Thoracic aorta (tissue), 2 donors: ENCODE measurements at regions not wholly inside any gene's neighbourhood (a gene's known extent, or its start where the extent isn't known, plus 50 kb on each side); places are given as distances from the start of the nearest gene placed in this dataset.

Source experiments
- ATAC-seq: fragments of 150-250 bp; one replicate; pipeline ENCODE4 v1.8.0; 2017; ENCODE audit warnings: low read depth; ENCODE audit not compliant: insufficient number of reproducible peaks, low FRiP score
- DNase-seq: peaks from one replicate; pipeline ENCODE4 v3.0.0-alpha.2; 2020; ENCODE audit warnings: low spot score
- H3K27ac ChIP-seq, 2 donors: fragments of 200-600 bp; sonication (generic); 1 replicate in 1 of 2; 2 replicates in 1 of 2; pipeline ENCODE4 v1.5.1; 2016; ENCODE audit warnings: mild to moderate bottlenecking in 2 of 2, moderate library complexity in 2 of 2
- H3K27me3 ChIP-seq: fragments of 200-600 bp; sonication (generic); replicated peaks from 2 replicates; pipeline ENCODE4 v1.6.0; 2016; ENCODE audit warnings: mild to moderate bottlenecking; ENCODE audit not compliant: insufficient read depth
- H3K36me3 ChIP-seq: fragments of 200-600 bp; sonication (generic); one replicate; pipeline ENCODE4 v1.5.1; 2016
- H3K4me1 ChIP-seq, 2 donors: fragments of 200-600 bp; sonication (generic); 1 replicate in 1 of 2; 2 replicates in 1 of 2; pipeline versions ENCODE4 v1.5.1 to v1.6.0; 2016; ENCODE audit warnings: low read depth in 2 of 2, mild to moderate bottlenecking in 1 of 2; ENCODE audit not compliant: control insufficient read depth in 1 of 2
- H3K4me3 ChIP-seq: fragments of 200-600 bp; sonication (generic); 2 replicates; pipeline ENCODE4 v1.5.1; 2016; ENCODE audit warnings: mild to moderate bottlenecking
- H3K9me3 ChIP-seq: fragments of 200-600 bp; sonication (generic); 2 replicates; pipeline ENCODE4 v1.5.1; 2016
- TF ChIP-seq, protein P1 (sequence below): fragments of 200-600 bp; sonication (generic); IDR thresholded peaks from one replicate; pipeline ENCODE4 v1.5.1; 2019; ENCODE audit warnings: antibody characterized with exemption

DNA sequence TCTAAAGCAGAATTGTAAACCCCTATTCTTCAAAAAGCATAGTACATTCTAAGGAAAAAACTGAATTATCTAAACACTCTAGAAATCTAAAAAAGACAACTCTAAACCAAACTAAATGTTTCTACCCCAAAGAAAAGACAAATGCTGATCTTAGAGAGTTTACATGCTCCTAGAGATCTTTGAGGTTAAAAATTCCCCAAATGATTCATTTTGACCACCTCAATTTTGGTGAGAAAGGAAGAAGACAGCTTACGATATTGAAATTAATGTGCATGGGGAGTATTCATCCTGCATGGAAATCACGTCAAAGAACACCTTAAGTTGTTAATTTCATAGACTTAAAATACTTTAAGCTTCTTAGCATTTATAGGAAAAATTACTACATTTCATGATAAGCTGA, 377.8 kb upstream of the RUNX1 start:
- ATAC-seq (no peak), DNase-seq (no peak)
- TF ChIP-seq, protein P1, sequence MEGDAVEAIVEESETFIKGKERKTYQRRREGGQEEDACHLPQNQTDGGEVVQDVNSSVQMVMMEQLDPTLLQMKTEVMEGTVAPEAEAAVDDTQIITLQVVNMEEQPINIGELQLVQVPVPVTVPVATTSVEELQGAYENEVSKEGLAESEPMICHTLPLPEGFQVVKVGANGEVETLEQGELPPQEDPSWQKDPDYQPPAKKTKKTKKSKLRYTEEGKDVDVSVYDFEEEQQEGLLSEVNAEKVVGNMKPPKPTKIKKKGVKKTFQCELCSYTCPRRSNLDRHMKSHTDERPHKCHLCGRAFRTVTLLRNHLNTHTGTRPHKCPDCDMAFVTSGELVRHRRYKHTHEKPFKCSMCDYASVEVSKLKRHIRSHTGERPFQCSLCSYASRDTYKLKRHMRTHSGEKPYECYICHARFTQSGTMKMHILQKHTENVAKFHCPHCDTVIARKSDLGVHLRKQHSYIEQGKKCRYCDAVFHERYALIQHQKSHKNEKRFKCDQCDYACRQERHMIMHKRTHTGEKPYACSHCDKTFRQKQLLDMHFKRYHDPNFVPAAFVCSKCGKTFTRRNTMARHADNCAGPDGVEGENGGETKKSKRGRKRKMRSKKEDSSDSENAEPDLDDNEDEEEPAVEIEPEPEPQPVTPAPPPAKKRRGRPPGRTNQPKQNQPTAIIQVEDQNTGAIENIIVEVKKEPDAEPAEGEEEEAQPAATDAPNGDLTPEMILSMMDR, result no peak
- Histone ChIP-seq H3K9me3 (no peaks in the 10 kb centered on the region), H3K36me3 (no peaks in the 10 kb centered on the region), H3K4me3 (no peak overlapping the region), H3K27me3 (no peaks in the 10 kb centered on the region), H3K4me1 (peaks cover 2 to 12% of the 10 kb centered on the region in 2 donors), H3K27ac (no peak overlapping the region)

DNA sequence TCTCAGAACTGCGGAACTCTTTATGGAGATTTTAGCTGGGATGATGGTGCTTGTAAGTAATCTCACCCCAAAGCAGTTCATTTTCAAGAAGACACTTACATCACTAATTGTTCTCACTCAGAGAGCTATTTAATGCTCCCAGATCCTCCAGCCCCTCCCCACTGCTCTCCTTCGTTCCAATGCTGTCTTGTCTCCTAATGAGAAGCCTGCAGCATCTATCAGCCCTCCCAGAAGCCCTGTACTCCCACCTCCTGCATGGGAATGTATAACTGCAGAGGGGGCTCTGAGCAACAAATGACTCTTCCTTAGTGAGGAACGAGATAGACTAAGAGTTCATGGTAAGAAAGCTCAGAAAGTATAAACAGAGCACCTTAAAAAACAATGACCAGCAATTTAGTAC, 377.4 kb upstream of the RUNX1 start:
- H3K9me3 ChIP-seq, result no peaks in the 10 kb centered on the region
- H3K27me3 ChIP-seq, result no peaks in the 10 kb centered on the region
- H3K4me1 ChIP-seq, result peaks cover 2 to 12% of the 10 kb centered on the region in 2 donors
- TF ChIP-seq, protein P1, result no peak
- no peaks in the 10 kb centered on the region for H3K36me3 ChIP-seq
- H3K27ac ChIP-seq, result no peak overlapping the region
- DNase-seq (no peak), ATAC-seq (no peak)
- no peak overlapping the region for H3K4me3 ChIP-seq

DNA sequence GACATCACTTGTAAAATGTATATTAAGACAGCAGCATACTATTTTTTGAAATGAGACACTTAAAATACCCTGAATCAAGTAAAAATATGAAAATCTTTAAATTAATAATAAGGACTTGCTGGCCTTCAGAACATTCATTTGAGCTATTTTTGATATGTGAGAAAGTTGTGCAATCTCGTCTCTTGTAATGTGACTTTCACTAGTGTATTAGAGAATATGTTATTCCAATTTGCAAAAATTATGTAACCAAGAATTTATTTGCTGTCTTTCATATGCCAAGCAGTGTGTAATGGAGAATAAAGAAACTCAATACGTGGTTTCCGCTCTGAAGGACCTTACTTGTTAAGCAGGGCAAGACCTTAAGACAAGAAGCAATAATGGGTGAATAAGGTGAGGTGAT, 375.0 kb upstream of the RUNX1 start:
- DNase-seq (no peak), ATAC-seq (no peak)
- no peaks in the 10 kb centered on the region for H3K9me3 ChIP-seq
- H3K27me3 ChIP-seq, result no peaks in the 10 kb centered on the region
- peaks cover 2 to 12% of the 10 kb centered on the region in 2 donors for H3K4me1 ChIP-seq
- no peak overlapping the region for H3K4me3 ChIP-seq
- TF ChIP-seq, protein P1, result no peak
- H3K36me3 ChIP-seq, result no peaks in the 10 kb centered on the region
- H3K27ac ChIP-seq, result no peak overlapping the region

DNA sequence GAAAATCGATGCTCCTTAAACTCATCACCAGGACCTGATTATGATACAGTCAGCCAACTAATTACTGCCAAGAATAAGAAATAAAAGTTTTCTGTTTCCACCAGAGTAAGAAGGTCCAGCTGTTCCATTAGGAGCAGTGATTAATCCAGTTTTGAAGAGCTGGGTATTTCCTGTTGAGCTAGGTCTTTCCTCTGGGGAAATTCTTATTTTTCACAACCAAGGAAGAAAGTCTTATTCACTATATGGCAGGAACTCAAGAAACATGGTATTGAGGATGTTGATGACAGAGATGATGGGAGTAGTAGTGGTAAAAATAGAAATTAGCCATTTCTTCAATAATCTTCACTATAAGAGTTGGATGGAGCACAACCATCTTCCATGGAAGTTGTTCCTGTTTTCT, 374.6 kb upstream of the RUNX1 start:
- ATAC-seq (no peak), DNase-seq (no peak)
- Histone ChIP-seq H3K4me1 (peaks cover 2 to 8% of the 10 kb centered on the region in 2 donors), H3K36me3 (no peaks in the 10 kb centered on the region), H3K27ac (no peak overlapping the region), H3K27me3 (no peaks in the 10 kb centered on the region), H3K4me3 (no peak overlapping the region), H3K9me3 (no peaks in the 10 kb centered on the region)
- TF ChIP-seq, protein P1, result no peak

DNA sequence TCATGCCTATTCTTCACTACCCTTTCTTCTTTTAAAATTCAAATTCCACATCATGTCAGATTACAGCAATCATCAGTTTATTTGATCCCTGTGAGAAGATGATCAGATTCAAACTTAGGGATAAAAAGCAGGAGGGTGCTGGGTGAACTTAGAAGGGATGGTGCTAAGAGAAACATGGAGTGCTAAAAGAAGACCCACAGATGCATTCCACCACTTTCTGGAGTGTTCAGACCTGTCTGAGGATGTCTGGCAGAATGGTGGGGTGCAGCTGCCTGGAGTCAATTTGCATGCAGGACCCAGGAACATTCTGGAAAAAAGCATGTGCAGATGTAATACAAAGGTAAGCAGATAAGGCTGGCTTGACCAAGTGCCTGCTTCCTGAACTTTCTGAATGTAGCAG, 372.9 kb upstream of the RUNX1 start:
- no peaks in the 10 kb centered on the region for H3K36me3 ChIP-seq
- TF ChIP-seq, protein P1, result no peak
- no peaks in the 10 kb centered on the region for H3K4me1 ChIP-seq
- no peak overlapping the region for H3K27ac ChIP-seq
- H3K4me3 ChIP-seq, result no peak overlapping the region
- no peaks in the 10 kb centered on the region for H3K9me3 ChIP-seq
- ATAC-seq (no peak), DNase-seq (no peak)
- no peaks in the 10 kb centered on the region for H3K27me3 ChIP-seq
